ENCODE measurements at regions not wholly inside any gene's neighbourhood (a gene's known extent, or its start where the extent isn't known, plus 50 kb on each side); places are given as distances from the start of the nearest gene placed in this dataset.
"Not testable (repeated sequence)": the region's sequence is repeated elsewhere in the genome, so short reads cannot be mapped to it uniquely, and the experiment has no call there.

DNA sequence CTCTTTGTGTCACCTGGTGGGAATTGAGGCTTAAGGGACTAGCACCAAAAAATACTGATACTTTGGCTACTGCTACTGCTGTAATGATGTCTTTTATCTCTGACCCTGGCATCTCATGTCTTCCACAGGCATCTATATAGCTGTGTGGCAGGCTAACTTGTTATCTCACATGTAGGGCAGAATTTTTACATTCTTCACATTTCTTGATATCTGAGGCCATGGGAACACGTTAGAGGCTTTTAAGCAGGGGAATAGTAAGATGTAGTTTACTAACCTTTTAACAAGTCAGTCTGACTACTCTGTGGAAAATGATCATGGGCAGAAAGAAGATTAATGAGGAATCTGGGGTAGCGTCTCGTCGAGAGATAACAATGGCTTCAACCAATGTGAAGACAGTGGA, 498.4 kb downstream of the PCNX1 start:
- DNase-seq, result no peak

DNA sequence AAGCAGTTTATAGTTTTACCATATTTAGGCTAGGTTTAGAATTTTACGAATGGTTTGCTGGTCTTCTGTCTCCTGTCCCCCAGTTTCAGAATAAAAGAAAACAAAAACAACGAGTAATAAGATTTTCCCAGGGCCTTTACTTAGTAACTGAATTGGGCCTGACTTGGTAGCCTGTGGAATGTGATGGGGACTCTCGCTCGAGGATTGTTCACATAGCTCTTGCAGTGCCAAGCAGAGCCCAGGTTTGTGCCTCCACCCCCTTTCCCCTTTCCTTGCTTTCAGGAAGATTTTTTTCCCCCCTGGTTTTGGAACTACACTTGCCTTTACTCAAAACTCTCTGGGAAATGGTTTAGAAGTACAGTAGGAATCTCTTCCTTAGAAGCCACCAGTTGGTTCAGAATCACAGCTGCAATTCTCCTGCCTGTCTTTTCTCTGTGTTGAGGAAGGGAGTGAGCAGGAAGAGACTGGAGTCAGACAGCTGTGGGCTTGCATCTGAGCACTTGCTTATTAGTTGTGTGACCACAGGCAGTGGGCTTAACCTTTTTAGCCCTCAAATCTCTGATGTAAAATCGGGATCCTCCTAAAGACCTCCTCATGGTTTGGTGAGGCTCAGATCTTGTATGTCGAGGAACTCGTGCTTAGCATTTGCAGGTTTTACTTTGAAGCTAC, 501.2 kb downstream of the PCNX1 start:
- DNase-seq, result no peak

DNA sequence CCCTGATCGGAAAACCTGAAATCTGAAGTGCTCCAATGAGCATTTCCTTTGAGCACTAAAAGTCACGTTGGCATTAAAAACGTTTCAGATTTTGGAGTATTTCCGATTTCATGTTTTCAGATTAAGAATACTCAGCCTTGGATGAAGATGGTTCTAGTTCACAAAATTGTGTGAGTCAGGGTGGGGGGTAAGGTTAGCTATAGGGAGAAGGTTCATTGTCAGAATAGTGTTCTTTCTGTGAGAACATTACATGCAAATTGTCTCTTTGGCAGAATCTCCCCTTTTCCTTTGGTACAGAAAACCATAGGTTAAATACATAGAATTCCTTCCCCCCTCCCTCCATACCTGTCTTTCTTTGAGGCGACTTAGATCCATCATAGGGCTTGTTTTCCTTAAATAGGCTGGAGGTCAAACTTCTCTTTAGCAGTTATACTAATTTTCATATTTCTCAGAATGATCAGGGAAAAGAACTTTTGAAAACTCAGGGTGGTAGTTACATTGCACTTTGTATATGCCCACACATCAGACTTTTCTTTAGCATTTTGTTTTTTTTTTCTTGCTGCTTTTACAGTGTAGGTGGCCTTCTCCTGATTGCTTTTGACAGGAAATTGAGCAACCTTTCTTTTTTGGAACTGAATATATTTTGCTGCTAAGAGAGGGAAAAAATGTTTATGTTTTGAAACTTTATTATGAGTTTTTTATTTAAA, 503.5 kb downstream of the PCNX1 start:
- DNase-seq, result no peak

DNA sequence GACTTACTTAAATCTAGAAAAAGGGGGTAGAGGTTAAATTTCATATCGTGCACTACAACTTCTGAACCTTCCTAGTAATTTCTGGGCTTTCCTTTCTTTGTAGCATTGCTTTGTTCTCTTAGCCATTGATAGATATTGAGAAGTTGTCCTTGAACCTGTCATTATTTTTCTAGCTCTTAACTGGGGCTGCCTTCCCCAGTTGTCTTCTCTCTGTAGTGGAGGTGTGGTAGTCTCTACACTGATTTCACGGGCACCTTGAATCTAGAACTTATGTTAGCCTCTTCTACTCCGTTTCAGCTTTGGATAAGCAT, 504.0 kb downstream of the PCNX1 start:
- no peak for DNase-seq

DNA sequence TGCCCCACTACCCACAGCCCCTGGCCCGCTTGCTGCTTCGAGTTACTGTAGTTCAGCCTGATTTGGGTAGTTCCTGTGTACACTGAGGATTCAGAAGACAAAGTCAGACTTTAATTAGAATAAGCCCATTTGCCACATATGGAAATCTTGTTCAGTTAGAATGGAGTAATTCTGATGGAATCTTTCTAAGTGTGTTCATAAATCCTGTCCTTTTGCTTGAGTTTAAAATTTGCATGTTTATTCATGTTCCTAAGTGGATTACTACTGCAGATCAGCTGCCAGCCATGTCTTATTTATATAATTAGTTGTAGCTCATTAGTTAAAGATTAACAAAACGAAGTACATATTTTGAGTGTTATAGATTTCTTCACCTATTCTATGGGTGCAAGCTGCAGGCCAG, 504.5 kb downstream of the PCNX1 start:
- DNase-seq, result no peak

DNA sequence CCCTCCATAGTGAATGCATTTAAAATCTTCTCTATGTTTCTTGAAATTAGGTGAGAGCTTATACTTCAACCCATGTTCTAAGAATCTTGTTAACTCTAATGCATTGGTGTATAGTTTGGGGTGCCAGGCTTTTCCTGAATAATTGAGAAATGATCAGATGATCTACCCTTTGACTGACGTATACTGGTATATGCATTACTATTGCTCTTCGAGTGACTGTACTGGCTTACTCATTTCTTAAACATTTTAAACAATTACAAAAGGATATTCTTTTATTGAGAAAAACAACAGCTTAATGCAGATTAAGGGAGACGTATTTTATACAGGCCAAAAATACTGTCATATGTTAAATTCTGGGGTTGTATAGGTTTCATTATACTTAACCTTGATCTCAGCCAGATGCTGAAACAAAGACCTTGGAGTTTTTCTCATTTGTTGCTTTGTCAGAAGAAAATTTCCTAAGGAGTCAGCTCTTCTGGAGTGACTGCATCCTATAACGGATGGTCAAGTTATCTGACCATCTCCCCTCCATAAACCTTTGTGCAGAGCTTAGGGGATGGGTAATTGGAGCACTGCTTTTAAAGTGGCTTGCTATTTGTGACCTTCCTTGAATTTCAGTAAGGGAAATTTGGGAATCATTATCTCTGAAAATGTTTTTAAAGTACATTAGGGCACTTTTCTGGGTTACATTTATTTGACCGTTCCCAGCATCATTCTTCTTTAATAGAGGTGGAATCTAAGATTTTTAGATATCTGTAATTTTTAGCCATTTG, 507.6 kb downstream of the PCNX1 start:
- no peak for DNase-seq

DNA sequence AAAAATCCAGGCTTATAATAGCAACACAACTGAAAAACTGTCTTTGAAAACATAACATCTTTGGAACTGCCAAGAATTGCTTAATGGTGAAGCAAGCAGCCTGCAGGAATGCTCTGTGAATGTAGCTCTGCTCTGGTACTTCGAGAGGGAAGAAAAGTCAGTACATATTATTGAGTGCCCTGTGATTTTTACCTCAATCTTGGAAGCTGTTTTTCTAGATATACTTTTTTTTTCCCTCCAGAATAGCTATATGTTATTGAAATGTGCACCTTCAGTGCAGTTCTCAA, 508.1 kb downstream of the PCNX1 start:
- DNase-seq, result no peak

DNA sequence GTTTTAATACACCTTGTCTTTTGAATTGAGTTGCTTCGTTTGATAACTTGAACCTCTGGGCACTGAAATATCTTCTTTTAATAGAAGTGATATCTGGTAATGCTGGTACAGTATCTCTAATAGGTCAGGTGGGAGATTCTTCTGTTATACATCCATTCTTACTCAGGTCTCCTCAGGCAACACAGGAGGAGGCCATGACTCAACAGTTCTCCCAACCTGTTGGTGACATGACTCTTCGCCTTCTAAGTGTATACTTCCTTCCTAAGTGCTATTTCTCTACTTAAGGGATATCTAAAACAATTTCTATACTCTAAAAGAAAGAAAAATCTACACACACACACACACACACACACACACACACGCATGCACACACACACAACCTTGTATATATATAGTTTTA, 509.1 kb downstream of the PCNX1 start:
- DNase-seq, result no peak

DNA sequence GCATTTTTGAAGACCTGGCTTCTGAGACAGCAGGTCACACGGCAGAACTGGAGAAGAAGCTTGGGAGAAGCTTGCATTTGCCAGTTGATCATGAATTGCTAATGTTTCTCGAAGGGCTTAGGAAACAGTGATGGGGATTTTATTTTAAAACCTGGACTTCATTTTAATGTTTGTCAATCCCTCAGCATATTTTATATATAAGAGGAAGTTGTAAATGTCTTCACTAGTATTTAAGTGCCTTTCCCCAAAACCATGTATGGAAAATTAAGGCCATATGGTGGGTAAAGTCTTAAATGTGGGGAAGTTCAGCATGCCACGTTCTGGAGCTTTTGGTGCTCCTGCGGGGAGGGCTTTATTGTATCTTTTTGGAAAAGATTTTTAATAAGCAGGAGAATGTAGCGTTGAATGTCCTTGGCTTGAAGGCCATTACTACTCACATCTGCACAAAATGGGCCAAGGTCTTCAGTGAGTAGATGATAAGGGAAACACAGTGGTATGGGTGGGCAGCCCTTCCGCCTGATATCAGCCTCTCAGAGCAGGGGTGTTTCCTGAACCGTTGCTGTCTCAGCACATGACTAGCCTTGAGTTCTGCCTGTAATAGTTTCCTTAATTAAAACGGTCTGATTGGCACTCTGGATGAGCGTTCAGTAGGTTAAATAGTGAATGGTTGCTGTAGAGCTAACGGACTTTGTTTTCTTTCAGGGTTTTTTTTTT, 511.4 kb downstream of the PCNX1 start:
- no peak for DNase-seq

DNA sequence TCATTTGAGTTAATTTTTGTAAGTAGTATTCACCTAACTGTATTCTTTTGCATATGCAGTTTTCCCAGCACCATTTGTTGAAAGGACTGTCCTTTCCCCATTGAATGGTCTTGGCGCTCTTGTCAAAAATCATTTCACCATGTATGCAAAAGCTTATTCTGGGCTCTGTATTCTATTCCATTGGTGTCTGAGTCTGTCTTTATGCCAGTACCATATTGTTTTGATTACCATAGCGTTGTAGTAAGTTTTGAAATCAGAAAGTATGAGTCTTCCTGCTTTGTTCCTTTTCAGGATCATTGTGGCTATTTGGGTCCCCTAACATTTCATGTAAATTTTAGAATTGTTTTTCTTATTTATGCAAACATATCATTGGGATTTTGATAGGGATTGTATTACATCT, 508.7 kb upstream of the RGS6 start:
- DNase-seq, result no peak

DNA sequence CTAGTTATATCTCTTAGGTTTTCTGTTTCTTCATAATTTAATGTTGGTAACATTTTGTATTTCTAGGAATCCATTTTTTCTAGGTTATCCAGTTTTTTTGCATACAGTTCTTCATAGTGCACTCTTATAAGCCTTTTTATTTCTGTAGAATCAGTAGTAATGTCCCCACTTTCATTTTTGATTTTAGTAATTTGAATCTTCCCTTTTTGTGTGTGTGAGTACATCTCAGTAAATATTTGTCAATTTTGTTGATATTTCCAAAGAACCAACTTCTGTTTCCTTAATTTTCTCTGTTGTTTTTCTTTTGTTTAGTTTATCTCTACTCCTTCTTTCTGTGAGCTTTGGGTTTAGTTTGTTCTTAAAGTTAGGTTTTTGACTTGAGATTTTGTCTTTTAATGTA, 507.3 kb upstream of the RGS6 start:
- no peak for DNase-seq

DNA sequence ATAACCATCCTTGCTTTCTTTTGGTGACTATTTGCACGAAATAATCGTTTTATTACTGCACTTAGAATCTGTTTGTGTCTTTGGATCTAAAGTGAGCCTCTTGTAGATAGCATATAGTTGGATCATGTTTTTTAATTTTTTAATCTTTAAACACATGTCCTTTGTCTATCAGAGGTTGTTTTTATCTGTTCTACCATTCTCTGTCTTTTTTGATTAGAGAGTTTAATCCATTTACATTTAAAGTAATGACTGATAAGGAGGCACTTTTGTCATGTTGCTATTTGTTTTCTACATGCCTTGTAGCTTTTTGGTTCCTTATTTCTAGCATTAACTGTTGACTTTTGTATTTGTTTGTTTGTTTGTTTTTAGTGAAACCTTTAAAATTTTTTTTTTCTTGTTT, 506.2 kb upstream of the RGS6 start:
- no peak for DNase-seq

DNA sequence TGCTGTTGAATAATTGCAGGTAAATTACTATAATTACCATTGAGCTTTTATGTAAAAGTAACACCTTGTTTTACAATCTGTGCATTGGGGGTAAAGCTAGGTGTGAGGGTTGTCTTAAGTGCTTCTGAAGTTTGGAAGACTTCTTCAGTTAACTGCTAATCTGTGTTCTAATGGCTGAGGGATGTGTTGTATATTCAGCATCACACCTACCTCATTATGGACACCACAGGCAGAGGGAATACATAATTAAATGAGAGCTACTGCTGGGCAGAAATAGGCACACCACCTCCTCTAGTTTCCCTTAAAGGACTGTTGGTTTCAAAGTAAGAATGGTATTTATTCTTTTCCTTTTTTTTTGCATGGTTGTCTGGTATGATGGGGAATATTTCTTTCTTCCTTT, 502.3 kb upstream of the RGS6 start:
- no peak for DNase-seq

DNA sequence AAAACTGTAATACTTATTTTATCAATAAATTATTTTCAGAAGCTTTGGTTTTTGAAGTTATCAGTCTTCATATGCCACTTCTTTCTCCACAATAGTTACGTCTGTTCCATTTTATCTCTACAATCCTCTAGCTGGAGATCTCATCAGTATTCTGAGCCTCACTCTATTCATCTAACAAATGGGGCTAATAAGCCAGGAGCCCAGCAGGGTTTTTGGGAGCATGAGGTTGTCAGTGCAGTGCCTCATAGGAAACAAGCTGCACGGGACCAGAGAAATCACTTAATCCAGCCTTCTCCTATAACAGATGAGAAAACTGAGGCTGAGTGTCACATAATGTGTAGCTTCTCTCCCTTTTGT, 501.9 kb upstream of the RGS6 start:
- no peak for DNase-seq

DNA sequence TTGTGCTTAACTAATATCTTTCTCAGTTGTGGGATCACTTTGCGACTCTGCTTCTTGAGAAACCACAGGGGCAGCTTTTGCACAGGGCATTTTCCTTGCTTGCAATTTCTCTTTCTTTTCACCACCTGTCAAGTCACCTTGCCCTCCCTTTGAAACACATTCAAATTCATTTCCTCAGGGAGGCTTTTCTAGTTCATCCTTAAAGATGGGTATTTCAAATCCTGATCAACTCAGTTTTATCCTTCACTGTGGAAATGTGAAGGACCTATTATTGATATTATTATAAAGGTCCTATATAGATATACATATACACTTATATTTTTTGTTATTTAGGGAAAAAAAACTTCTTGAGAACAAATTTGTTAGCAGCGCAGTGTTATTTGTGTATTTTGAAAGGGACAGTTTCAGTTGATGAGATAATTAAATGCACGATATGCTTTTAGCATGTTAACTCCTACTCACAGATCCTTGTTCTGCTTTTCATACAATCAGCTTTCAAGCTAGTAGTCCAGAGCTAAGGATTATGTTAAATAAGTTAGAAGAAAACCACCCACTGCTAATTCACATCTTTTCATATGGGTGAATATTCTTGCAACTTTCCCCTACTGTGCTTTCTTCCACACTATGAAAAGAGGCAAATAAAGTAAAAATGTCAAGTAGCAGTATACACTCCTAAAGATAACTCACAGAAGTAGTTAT, 501.4 kb upstream of the RGS6 start:
- DNase-seq, result no peak

DNA sequence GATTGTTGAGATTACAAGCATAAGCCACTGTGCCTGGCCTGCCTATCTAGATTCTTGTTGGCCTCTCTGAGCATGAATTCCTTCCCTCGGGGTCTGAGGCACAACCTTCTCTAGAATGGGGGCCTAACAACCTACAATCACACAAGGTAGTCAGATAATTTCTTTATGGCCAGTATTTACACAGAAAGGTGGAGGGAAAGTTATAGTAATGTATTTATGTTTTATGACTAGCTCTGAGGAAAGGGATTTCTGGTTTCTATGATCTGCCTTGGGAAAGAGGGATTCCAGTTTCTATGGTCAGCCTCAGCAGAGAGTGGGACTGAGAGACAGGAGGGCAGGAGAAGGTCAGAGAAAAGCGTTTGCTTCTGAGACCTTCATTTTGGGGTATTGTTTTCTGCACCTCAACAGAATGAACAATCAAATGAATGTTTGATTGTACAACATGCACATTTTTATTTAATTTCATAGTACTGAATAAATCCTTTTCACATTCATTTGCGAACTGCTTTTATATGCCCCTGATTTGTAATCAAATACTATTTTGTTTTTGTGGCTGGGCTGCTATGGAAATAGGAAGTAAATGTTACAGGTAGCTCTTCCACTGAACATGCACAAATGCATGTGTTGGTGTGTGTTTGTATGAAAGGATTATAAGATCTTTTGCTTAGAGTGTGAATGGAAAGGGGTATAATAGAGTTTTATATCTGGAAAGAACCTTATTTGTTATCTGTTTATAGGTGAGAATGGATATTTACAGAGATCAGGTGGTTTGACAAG, 499.7 kb upstream of the RGS6 start:
- DNase-seq, result no peak

DNA sequence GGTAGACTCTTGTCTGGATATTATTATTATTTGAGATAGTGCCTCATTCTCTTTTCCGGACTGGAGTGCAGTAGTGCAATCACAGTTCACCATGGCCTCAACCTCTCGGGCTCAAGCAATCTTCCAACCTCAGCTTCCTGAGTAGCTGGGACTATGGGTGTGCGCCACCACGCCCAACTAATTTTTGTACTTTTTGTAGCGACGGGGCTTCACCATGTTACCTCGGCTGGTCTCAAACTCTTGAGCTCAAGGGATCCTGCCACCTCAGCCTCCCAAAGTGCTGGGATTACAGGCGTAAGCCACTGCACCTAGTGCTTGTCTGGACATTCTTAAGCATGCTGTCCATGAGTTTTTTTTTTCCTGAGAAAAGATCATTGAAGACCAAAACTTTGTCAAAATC, 498.9 kb upstream of the RGS6 start:
- no peak for DNase-seq

DNA sequence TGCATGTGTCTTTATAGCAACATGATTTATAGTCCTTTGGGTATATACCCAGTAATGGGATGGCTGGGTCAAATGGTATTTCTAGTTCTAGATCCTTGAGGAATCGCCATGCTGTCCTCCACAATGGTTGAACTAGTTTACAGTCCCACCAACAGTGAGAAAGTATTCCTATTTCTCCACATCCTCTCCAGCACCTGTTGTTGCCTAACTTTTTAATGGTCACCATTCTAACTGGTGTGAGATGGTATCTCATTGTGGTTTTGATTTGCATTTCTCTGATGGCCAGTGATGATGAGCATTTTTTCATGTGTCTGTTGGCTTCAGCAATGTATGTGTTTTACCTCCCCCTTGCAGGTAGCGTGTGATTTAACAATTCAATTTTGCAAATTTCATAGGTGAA, 496.6 kb upstream of the RGS6 start:
- DNase-seq, result not testable (repeated sequence)

DNA sequence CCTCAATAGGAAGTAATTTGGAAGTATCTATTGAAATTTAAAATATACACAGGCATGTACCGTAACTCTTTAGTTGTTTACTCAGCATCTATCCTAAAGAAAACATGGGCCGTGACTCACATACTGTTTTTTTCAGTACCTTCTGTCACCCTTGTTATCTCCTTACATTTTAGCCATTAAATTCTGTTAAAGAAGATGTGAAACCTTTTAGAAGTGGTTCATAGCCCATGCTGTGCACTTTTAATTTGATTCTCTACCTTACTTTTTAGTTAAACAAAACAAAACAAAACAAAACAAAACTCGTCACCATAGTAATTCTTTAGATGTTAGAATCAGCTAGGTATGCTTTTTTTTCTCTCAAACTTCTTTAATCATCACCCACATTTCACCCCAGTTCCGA, 494.4 kb upstream of the RGS6 start:
- DNase-seq, result no peak

DNA sequence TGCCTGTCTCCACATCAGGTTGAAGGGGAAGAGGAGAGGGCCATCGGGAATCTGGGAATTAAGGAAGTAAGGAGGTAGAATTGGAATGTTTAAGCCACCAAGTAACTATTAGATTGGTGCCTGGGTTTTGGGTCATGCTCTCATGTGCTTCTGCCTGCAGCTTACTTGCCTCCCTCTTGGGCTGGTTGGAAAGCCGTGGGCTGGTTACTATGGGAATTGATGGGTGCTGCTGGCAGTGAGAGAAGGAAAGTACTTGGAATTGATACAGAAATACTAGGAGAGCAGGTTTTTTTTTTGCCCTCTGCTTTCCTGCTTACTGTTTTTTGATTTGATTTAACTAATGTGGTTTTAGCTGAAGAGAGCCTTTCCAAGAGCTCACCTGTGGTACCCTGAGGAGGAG, 493.5 kb upstream of the RGS6 start:
- DNase-seq, result no peak

DNA sequence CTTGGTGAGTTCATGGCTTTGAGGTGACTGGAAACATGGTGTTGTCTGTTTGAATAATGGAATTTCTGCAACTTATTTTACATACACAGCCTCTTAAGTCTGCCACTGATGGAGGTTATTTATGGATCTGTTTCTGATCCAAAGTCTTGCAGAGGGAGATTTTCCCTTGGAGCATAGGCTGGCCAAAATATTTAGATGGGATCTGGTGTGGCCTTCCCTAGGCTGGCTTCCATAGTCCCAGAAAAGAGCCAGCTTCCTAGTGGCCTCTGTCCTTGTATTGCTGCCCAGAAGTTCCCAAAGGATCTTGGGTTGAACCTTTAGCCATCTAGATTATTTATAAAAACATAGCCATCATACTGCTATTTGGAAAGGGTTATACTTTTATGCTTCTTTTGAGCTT, 491.1 kb upstream of the RGS6 start:
- DNase-seq, result no peak

DNA sequence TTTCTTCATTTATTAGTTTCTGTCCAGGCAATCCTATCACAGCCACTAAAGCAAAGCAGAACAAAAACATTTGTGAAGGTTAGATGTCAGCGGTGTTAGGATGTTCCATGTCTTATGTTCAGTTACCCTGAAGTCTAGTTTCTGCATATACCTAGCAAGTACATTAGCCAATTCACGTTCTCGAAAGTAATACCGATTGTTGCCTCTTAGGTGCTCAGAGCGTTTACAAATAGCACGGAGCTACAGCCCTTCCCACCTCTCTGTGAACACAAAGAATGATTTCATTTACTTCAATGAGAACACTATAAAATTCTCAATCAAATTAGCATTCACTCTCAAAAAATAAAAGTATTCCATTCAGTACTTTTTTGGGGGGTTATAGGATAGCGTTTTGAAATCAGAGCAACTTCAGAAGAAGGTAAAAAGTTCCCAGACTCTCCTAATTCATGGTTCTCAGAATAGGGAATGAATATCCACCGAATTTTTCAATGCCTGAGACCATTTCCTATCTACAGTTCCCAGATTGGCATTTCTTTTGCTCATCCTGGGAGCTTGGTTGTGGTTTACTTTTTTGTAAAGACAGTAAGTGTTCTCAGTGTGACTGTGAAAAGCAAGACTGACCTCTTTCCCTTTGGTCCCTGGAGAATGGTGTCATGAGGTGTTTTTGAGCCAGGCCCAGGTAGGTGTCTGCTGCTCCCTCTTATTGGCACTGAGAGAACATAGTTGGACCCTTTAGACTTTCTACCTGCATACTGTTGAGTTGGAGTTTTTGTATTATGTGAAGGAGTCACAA, 488.0 kb upstream of the RGS6 start:
- no peak for DNase-seq

Data from activated T-cell treated with anti-CD3 and anti-CD28 coated beads, Interleukin-2, amount 50 U/mL, for 1 hour (primary cell).